Large intestine (tissue), 3 donors: ENCODE measurements at regions not wholly inside any gene's neighbourhood (a gene's known extent, or its start where the extent isn't known, plus 50 kb on each side); places are given as distances from the start of the nearest gene placed in this dataset.

Experiments
- DNase-seq, 2 donors: peaks; one replicate each; pipeline versions ENCODE4 v3.0.0 to v3.0.0-alpha.2; 2013
- H3K27ac ChIP-seq: one replicate; pipeline ENCODE4 v1.5.1; 2013; ENCODE audit warnings: low read length
- H3K27me3 ChIP-seq: 2 replicates; pipeline ENCODE4 v1.6.1; 2013; ENCODE audit warnings: low read length; ENCODE audit not compliant: control insufficient read depth, insufficient read depth
- H3K36me3 ChIP-seq: 2 replicates; pipeline ENCODE4 v1.6.1; 2013; ENCODE audit warnings: low read length; ENCODE audit not compliant: control insufficient read depth, insufficient read depth
- H3K4me1 ChIP-seq: one replicate; pipeline ENCODE4 v1.6.1; 2013; ENCODE audit warnings: low read length; ENCODE audit not compliant: control insufficient read depth, insufficient read depth
- H3K4me3 ChIP-seq: one replicate; pipeline ENCODE4 v1.5.1; 2013; ENCODE audit warnings: low read length
- H3K9me3 ChIP-seq: one replicate; pipeline ENCODE4 v1.6.1; 2013; ENCODE audit warnings: mild to moderate bottlenecking, low read depth, low read length, moderate library complexity; ENCODE audit not compliant: control insufficient read depth
- WGBS: methylation state at CpG from one replicate; pipeline ENCODE4 v1.1.5; 2013; ENCODE audit warnings: low lambda C conversion rate; ENCODE audit not compliant: insufficient coverage; 5-methylcytosine and 5-hydroxymethylcytosine counted together

DNA sequence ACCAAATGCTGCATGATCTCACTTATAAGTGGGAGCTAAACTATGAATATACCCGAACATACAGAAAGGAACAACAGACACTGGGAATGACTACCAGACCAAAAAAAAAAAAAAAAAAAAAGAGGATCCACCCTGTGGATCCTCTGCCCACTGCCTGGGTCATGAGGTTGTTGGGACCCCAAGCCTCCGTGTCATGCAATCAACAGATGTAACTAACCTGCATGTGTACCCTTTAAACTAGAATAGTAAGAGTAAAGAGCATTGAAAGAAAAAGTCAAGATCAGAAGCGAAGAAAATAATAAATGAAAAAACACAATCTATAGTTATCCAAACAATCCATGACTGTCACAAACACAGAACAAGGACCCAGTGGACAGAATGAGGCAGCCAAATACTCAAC lies 109.5 kb upstream of the TOP3B start:
- H3K4me3 ChIP-seq: no peak overlapping the region
- H3K27ac ChIP-seq: no peak overlapping the region
- H3K36me3 ChIP-seq: no peaks in the 10 kb centered on the region
- H3K9me3 ChIP-seq: no peaks in the 10 kb centered on the region
- WGBS: 92% methylated on average over 2 of the region's 3 CpGs
- peaks cover 20% of the 10 kb centered on the region for H3K27me3 ChIP-seq
- DNase-seq: no peak
- H3K4me1 ChIP-seq: no peaks in the 10 kb centered on the region

DNA sequence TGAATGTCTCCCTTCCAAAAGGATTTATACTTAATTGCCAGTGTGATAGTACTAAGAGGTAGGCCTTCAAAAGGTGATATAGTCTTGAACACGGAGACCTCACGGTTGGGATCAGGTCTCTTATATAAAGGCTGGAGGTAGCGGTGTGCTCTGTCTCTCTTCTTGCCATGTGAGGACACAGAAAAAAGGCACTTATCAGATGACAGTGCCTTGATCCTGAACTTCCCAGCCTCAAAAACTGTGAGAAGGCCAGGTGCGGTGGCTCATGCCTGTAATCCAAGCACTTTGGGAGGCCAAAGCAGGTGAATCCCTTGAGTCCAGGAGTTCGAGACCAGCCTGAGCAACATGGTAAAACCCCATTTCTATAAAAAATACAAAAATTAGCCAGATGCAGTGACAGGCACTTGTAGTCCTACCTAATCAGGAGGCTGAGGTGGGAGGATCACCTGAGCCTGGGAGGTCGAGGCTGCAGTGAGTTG lies 108.9 kb upstream of the TOP3B start:
- 80% methylated on average over 1 of the region's 6 CpGs for WGBS

GRCh38 chr22:22090650-22091399 lies 108.2 kb upstream of the TOP3B start:
- Histone ChIP-seq H3K27me3 (peaks cover 16% of the 10 kb centered on the region), H3K9me3 (no peaks in the 10 kb centered on the region), H3K36me3 (no peaks in the 10 kb centered on the region), H3K27ac (no peak overlapping the region), H3K4me1 (no peaks in the 10 kb centered on the region), H3K4me3 (no peak overlapping the region)
- WGBS: 70% methylated on average over 2 of the region's 10 CpGs
- no peak for DNase-seq

More for the DNA sequence above, 108.9 kb upstream of the TOP3B start:
- Histone ChIP-seq H3K9me3 (no peaks in the 10 kb centered on the region), H3K36me3 (no peaks in the 10 kb centered on the region), H3K27ac (no peak overlapping the region), H3K4me1 (no peaks in the 10 kb centered on the region), H3K4me3 (no peak overlapping the region), H3K27me3 (peaks cover 20% of the 10 kb centered on the region)
- DNase-seq: no peak

DNA sequence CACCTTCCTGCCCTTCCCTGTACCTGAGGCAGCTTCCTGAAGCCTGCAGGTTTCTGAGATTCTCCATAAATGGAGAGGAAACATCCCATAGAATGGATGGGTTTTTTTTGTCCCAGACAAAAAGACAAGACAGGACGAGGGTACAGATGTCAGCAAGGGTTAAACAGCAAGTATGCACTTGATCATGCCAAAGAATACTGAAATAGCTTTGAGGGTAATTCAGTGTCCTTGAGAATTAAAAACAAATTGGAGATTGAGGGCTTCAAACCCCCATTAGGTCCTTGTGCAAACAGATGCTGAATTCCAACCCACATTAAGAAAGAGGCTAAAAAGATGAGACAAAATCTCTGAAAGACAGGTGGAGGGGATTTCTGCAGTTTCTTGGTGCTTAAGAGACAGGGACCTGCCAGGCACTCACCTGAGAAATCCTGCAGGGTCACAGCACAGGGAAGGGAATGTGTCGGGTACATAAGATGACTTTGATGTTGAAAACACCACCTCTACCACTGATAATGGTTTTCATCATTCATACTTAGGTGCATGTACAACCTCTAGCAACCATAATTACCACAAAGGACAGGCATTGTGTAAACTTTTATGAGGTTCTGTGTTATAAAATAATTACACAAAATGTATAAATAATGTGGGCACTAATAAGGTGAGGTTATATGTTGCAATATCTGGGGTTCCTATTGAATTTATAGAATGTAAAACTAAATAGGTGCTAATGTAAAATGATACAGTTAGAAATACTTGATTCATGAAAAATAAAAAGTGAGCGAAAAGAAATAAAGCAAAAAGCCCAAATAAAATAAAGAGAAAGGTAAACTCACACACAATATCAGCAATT lies 107.1 kb upstream of the TOP3B start:
- Histone ChIP-seq H3K4me3 (no peak overlapping the region), H3K27me3 (peaks cover 14% of the 10 kb centered on the region), H3K36me3 (no peaks in the 10 kb centered on the region), H3K4me1 (no peaks in the 10 kb centered on the region), H3K9me3 (no peaks in the 10 kb centered on the region), H3K27ac (no peak overlapping the region)
- DNase-seq: no peak
- WGBS: 67% methylated on average over 2 of the region's 3 CpGs

GRCh38 chr22:22088658-22089458 lies 106.3 kb upstream of the TOP3B start:
- no peak overlapping the region for H3K4me3 ChIP-seq
- WGBS: no CpG with 5 or more reads among the region's 9 CpGs
- no peak overlapping the region for H3K27ac ChIP-seq
- DNase-seq: no peak
- H3K27me3 ChIP-seq: peaks cover 13% of the 10 kb centered on the region
- no peaks in the 10 kb centered on the region for H3K4me1 ChIP-seq
- no peaks in the 10 kb centered on the region for H3K36me3 ChIP-seq
- no peaks in the 10 kb centered on the region for H3K9me3 ChIP-seq

- no peaks in the 10 kb centered on the region for H3K9me3 ChIP-seq
- no CpG with 5 or more reads among the region's 10 CpGs for whole genome bisulfite sequencing
- H3K36me3 ChIP-seq: no peaks in the 10 kb centered on the region
- H3K27ac ChIP-seq: no peak overlapping the region
- no peak overlapping the region for H3K4me3 ChIP-seq
- no peaks in the 10 kb centered on the region for H3K4me1 ChIP-seq
- DNase-seq: no peak
- H3K27me3 ChIP-seq: peaks cover 13% of the 10 kb centered on the region
Observed at GRCh38 chr22:22087854-22088657, 105.5 kb upstream of the TOP3B start.

DNA sequence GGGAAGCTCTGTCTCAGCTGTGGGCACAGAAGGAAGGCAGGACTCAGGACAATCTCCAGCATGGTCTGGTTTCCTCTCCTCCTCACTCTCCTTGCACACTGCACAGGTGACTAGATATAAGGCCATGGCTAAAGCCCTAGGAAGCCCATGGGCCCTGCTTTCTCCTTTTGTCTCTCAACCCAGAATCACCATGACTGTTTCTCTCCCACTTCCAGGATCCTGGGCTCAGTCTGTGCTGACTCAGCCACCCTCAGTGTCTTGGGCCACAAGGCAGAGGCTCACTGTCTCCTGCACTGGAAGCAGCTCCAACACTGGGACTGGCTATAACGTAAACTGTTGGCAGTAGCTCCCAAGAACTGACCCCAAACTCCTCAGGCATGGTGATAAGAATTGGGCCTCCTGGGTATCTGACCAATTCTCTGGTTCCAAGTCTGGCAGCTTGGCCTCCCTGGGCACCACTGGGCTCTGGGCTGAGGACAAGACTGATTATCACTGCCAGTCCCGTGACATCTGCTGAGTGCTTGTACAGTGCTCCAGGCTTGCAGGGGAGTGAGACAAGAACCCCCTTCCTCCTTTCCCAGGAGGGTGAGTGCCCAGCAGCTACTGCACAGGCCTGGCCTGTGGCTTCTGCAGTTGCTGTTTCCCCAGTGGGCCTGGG lies 104.0 kb upstream of the TOP3B start:
- H3K9me3 ChIP-seq: no peaks in the 10 kb centered on the region
- no CpG with 5 or more reads among the region's 2 CpGs for WGBS

GRCh38 chr22:22085702-22086500 lies 103.3 kb upstream of the TOP3B start:
- no peaks in the 10 kb centered on the region for H3K36me3 ChIP-seq
- DNase-seq: no peak
- no peaks in the 10 kb centered on the region for H3K4me1 ChIP-seq
- H3K9me3 ChIP-seq: no peaks in the 10 kb centered on the region
- no peak overlapping the region for H3K4me3 ChIP-seq
- WGBS: no CpG with 5 or more reads among the region's 5 CpGs
- peaks cover 8% of the 10 kb centered on the region for H3K27me3 ChIP-seq
- no peak overlapping the region for H3K27ac ChIP-seq

More for the DNA sequence above, 104.0 kb upstream of the TOP3B start:
- Histone ChIP-seq H3K27ac (no peak overlapping the region), H3K4me3 (no peak overlapping the region), H3K27me3 (peaks cover 13% of the 10 kb centered on the region), H3K36me3 (no peaks in the 10 kb centered on the region), H3K4me1 (no peaks in the 10 kb centered on the region)
- no peak for DNase-seq
